ENCODE measurements at regions not wholly inside any gene's neighbourhood (a gene's known extent, or its start where the extent isn't known, plus 50 kb on each side); places are given as distances from the start of the nearest gene placed in this dataset.

DNA sequence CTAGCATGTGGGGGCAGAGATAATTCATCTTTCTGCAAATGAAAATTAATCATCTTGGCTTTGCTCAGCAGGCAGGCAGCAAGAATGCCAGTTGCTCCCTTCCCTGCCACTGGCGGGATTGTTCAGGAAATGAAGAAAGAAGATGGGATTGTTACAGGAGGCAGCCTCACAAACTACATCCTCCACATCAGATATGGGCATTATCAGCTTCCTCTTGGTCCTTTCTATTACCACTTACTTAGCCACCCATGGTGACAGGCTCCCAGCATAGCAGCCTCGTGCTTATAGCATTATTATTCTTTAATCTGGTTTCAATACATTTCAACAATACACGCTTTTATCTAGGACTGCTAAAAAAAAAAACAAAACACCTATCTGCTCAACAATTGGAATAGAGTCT is 461.6 kb upstream of the ISX start:
- H3K27me3 Mint-ChIP-seq, result no peaks in the 10 kb centered on the region
- H3K4me1 Mint-ChIP-seq (ENCODE audit: low read depth), result no peaks in the 10 kb centered on the region
- Histone ChIP-seq H3K36me3 (ENCODE audit: insufficient read depth, low read length) (no peaks in the 10 kb centered on the region), H3K4me1 (ENCODE audit: insufficient read depth, low read length) (no peaks in the 10 kb centered on the region), H3K4me3 (ENCODE audit: low read length) (no peak overlapping the region), H3K27me3 (ENCODE audit: control insufficient read depth in 1 of 2, insufficient read depth in 2 of 2, low read length in 2 of 2) (no peaks in the 10 kb centered on the region), H3K9me3 (ENCODE audit: control insufficient read depth in 1 of 2, insufficient read depth in 1 of 2, low read length in 2 of 2) (no peaks in the 10 kb centered on the region), H3K27ac (ENCODE audit: low read depth in 1 of 2, low read length in 2 of 2) (no peak overlapping the region)
- H3K4me3 Mint-ChIP-seq, result no peak overlapping the region
- ATAC-seq (ENCODE audit: poor library complexity) (no peak), DNase-seq (no peak)
- TF ChIP-seq, protein P1, sequence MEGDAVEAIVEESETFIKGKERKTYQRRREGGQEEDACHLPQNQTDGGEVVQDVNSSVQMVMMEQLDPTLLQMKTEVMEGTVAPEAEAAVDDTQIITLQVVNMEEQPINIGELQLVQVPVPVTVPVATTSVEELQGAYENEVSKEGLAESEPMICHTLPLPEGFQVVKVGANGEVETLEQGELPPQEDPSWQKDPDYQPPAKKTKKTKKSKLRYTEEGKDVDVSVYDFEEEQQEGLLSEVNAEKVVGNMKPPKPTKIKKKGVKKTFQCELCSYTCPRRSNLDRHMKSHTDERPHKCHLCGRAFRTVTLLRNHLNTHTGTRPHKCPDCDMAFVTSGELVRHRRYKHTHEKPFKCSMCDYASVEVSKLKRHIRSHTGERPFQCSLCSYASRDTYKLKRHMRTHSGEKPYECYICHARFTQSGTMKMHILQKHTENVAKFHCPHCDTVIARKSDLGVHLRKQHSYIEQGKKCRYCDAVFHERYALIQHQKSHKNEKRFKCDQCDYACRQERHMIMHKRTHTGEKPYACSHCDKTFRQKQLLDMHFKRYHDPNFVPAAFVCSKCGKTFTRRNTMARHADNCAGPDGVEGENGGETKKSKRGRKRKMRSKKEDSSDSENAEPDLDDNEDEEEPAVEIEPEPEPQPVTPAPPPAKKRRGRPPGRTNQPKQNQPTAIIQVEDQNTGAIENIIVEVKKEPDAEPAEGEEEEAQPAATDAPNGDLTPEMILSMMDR (IDR thresholded peaks at IDR 0.05), result no peak
- no peak overlapping the region for H3K27ac Mint-ChIP-seq
- POLR2A ChIA-PET, result no interaction called here
- CTCF ChIA-PET, result no interaction called here
- H3K36me3 Mint-ChIP-seq (ENCODE audit: low read depth), result no peaks in the 10 kb centered on the region
- intact Hi-C loops (cut with DNase I, micrococcal nuclease), result no loop called here
- peaks cover 2% of the 10 kb centered on the region for H3K9me3 Mint-ChIP-seq

DNA sequence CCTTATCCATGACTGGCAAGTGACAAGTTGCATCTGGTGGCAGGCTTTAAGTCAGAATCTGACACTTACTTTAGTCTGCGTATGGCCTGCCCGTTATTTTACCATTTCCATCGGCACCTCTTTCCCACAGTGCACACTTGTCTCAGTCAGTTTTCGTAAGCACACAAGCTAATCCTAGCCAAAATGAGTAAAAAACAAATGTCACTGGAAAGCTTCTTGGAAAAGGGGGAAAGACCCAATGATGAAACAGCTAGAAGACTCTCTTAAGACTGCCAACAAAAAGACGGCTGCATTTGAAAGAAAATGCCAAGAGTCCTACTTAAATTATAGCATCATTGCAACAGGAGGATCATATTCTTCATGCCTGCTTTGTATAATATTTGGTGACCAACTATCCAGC is 457.9 kb upstream of the ISX start:
- Histone ChIP-seq H3K27ac (ENCODE audit: low read depth in 1 of 2, low read length in 2 of 2) (no peak overlapping the region), H3K9me3 (ENCODE audit: control insufficient read depth in 1 of 2, insufficient read depth in 1 of 2, low read length in 2 of 2) (no peaks in the 10 kb centered on the region), H3K4me3 (ENCODE audit: low read length) (no peak overlapping the region), H3K27me3 (ENCODE audit: control insufficient read depth in 1 of 2, insufficient read depth in 2 of 2, low read length in 2 of 2) (no peaks in the 10 kb centered on the region), H3K4me1 (ENCODE audit: insufficient read depth, low read length) (no peaks in the 10 kb centered on the region), H3K36me3 (ENCODE audit: insufficient read depth, low read length) (no peaks in the 10 kb centered on the region)
- H3K4me1 Mint-ChIP-seq (ENCODE audit: low read depth), result no peaks in the 10 kb centered on the region
- no peak overlapping the region for H3K27ac Mint-ChIP-seq
- CTCF ChIA-PET, result no interaction called here
- ATAC-seq (ENCODE audit: poor library complexity) (no peak), DNase-seq (no peak)
- no peak overlapping the region for H3K4me3 Mint-ChIP-seq
- peaks cover 2% of the 10 kb centered on the region for H3K9me3 Mint-ChIP-seq
- no peaks in the 10 kb centered on the region for H3K36me3 Mint-ChIP-seq (ENCODE audit: low read depth)
- intact Hi-C loops (cut with DNase I, micrococcal nuclease), result no loop called here
- POLR2A ChIA-PET, result no interaction called here
- H3K27me3 Mint-ChIP-seq, result no peaks in the 10 kb centered on the region
- TF ChIP-seq, protein P1 (IDR thresholded peaks at IDR 0.05), result no peak

DNA sequence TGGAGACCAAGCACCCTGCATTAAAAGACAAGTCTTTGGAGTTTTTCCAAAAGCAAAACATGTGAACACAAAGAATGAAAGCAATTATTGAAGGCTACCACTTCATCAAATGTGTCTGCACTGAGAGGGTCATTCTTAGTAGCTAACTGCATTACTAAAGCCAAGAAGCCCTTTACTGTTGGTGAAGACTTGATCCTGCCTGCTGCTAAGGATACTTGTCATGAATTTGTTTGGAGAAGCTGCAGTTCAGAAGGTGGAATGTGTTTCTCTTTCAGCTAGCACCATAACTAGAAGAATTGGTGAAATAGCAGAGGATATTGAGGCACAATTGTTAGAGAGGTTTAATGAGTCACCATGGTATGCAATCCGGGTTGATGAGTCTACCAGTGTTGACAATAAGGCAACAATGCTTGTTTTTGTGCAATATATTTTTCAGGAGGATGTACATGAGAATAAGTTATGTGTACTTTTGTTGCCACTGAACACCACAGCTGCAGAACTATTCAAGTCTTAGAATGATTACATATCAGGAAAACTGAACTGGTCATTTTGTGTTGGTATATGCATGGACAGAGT is 457.3 kb upstream of the ISX start:
- Mint-ChIP-seq H3K4me3 (no peak overlapping the region), H3K9me3 (peaks cover 2% of the 10 kb centered on the region), H3K27ac (no peak overlapping the region), H3K36me3 (ENCODE audit: low read depth) (no peaks in the 10 kb centered on the region), H3K27me3 (no peaks in the 10 kb centered on the region), H3K4me1 (ENCODE audit: low read depth) (no peaks in the 10 kb centered on the region)
- no peaks in the 10 kb centered on the region for H3K9me3 ChIP-seq (ENCODE audit: control insufficient read depth in 1 of 2, insufficient read depth in 1 of 2, low read length in 2 of 2)
- no peak overlapping the region for H3K4me3 ChIP-seq (ENCODE audit: low read length)
- intact Hi-C loops (cut with DNase I, micrococcal nuclease), result no loop called here
- H3K27ac ChIP-seq (ENCODE audit: low read depth in 1 of 2, low read length in 2 of 2), result no peak overlapping the region
- POLR2A ChIA-PET, result no interaction called here
- TF ChIP-seq, protein P1 (IDR thresholded peaks at IDR 0.05), result no peak
- ATAC-seq (ENCODE audit: poor library complexity) (no peak), DNase-seq (no peak)
- no peaks in the 10 kb centered on the region for H3K36me3 ChIP-seq (ENCODE audit: insufficient read depth, low read length)
- CTCF ChIA-PET, result no interaction called here
- H3K4me1 ChIP-seq (ENCODE audit: insufficient read depth, low read length), result no peaks in the 10 kb centered on the region
- no peaks in the 10 kb centered on the region for H3K27me3 ChIP-seq (ENCODE audit: control insufficient read depth in 1 of 2, insufficient read depth in 2 of 2, low read length in 2 of 2)
